DMS114 treated with DMSO at 0.1 percent for 48 hours (cell line): ENCODE measurements at regions not wholly inside any gene's neighbourhood (a gene's known extent, or its start where the extent isn't known, plus 50 kb on each side); places are given as distances from the start of the nearest gene placed in this dataset.

ENCODE experiments used
- DNase-seq: peaks from one replicate; lab custom pipeline; 2025; ENCODE audit not compliant: unreplicated experiment; lab: John Stamatoyannopoulos, UW

- DNase-seq: no peak
These were observed 619.1 kb upstream of the ANKRD30A start for GRCh38 chr10:36506261-36506660.

GRCh38 chr10:36504758-36505157, 620.6 kb upstream of the ANKRD30A start:
- DNase-seq: no peak

DNA sequence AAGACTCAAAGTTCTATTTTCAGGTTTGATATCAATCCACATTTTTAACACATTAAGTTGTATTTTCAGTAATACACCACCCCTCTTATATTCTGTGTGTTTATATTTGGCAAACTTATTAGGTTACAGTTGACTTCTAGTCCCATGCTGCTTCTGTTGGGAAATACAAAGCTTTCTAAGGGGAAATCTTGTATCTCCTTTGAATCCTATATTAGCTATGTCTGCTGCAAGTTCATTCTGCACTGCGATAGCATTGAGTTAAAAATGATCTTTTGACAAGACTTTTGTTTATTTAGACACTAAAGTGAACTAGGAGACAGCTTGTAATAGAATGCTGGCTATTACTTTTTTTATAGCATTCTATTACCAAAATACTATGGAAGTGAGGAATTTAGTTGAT, 625.1 kb upstream of the ANKRD30A start:
- peak; percentile 80 for DNase-seq

GRCh38 chr10:36499693-36500092, 625.7 kb upstream of the ANKRD30A start:
- DNase-seq: no peak

DNA sequence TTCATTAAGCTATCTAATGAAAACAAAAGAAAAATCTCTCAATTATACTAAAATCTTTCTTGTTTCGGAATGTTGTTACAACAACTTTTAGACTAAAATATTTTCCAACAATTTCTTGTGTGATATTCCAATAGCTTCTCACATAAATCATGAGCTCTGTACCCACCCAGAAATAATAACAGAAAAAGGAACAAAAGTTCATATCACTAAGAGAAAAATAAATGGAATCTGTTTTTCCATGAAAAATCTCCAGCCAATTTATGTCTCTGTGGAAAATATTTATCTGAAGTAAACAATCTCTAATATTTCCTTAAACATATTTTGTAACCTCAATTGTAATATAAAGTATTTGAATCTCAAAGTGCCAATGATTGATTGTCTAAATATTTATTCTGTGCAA, 628.6 kb upstream of the ANKRD30A start:
- DNase-seq: no peak

DNA sequence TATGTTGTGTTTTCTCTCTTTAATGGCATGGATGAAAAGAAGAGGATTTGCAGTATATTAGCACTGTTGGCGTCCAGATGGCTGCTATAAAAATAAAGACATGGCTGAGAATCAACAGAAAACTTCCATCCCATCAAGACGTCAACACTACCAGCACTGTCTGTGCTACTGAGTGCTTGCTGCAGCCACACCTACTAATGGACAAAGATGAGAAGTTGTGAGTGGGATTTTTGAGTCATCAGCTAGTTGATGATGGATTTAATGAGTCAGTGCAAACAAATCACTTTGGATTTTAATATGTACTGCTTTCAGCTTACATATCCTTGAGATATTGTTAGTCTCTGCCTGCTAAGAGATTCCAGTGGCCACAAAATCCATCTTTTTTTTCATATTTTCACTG, 631.0 kb upstream of the ANKRD30A start:
- DNase-seq: no peak

DNA sequence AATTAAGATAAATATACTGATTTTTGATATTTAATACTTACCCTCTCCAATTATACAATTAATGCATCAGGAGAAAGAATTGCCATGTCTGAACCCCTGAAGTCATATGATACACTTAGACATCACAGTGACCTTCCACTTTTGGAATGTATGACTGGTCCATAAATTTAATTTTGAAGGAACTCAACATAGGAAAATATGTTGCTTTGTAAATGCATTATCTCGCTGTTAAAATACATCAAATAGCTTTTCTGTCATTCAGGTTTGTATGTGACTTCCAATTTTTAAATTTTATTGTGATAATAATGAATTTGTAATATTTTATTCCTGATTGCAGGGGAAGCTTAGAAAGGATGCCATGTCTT, 631.9 kb upstream of the ANKRD30A start:
- DNase-seq: no peak

- no peak for DNase-seq
These were observed 632.5 kb upstream of the ANKRD30A start for GRCh38 chr10:36492590-36493515.

- DNase-seq: no peak
These were observed 633.5 kb upstream of the ANKRD30A start for GRCh38 chr10:36491926-36492325.

GRCh38 chr10:36489611-36490228, 635.7 kb upstream of the ANKRD30A start:
- DNase-seq: no peak

GRCh38 chr10:36489181-36489580, 636.2 kb upstream of the ANKRD30A start:
- DNase-seq: no peak

DNA sequence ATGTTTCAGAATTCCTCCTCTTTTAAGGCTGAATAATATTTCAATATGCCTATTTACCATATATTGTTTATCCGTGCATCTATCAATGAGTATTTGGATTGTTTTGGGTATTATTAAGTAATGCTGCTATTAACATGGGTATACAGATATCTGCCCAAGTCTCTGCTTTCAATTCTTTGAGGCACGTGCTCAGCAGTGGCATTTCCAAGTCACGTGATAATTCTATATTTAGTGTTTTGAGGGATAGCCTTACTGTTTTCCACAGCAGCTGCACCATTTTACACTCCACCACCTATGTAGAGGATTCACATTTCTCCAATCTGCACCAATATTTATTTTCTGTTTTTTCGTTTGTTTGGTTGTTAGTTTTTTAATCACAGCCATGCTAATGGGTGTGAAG, 636.8 kb upstream of the ANKRD30A start:
- DNase-seq: no peak

DNA sequence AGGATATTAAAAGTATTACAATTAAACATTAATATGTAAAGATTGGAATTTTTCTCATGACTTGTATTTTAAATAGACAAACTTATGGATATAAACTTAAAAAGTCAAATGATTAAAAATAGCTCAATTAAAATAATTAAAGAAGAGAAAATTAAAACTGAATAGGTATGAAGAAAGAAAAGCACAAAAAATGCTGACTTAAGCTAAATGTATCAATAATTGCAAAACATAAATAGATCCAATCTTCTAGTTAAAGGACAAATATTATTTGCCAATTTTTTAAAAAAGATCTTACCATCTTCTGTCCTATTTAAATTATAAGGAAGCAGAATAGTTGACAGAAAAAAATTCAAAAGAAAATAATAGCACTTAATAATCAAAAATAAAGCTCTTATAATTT, 646.3 kb upstream of the ANKRD30A start:
- DNase-seq: no peak

- DNase-seq: no peak
These were observed 649.0 kb upstream of the ANKRD30A start for GRCh38 chr10:36476399-36476798.

- no peak for DNase-seq
These were observed 649.7 kb upstream of the ANKRD30A start for GRCh38 chr10:36475746-36476145.

DNA sequence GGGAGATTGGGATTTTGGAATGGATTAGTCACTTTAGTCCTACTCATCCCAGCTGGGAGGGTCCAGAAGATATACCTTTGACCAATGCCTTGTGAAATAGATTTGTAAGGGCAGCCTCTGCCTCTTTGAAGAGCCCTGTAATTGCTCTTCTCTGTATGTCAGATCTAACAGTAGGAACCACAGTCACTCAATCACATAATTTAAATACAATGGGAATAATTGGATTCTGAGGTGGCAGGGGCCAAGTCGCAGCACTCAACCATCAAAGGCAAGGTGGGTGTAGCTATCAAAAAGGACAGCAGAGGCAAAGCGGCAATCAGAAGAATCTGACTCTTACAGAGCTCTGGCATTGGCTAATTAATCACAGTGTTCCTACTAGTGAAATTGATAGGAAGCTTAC, 650.9 kb upstream of the ANKRD30A start:
- DNase-seq: no peak

- no peak for DNase-seq
These were observed 652.3 kb upstream of the ANKRD30A start for GRCh38 chr10:36473122-36473521.

- DNase-seq: no peak
These were observed 655.8 kb upstream of the ANKRD30A start for GRCh38 chr10:36469585-36469984.

GRCh38 chr10:36468620-36469019, 656.8 kb upstream of the ANKRD30A start:
- no peak for DNase-seq

DNA sequence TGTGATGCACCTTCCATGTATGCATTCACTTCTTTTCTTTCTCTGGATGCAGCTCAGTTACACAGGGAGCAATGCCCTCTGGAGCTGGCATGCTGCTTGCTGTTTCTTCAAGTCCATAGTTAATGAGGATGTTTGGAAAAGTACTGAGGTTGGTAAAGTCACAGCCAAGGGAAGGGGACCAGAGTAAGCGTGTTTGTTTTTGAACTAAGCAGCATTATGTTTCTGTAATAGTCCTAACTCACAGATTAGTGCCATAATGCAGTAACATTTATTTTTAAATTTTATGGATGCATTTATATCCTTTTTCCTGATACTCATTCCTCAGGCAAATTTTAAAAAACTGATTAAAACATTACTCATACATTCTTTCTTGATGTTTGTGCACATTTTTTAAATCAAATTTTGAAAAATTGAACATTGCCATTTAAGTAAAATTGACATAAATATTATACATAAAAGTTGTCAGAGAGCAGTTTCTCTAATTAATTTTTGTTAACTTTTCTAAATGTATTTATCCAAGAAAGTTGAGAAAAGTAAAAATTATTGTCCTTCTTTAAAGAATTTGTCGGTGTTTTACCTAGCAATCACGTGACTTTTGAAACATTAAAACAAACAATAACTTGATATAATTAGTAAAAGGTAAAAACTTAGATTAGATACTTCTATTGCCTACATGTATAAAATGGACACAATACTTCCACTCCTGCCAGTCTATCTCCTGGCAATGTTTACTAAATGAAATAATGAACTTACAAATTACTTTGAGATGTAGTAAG, 659.6 kb upstream of the ANKRD30A start:
- DNase-seq: no peak

GRCh38 chr10:36464291-36464690, 661.1 kb upstream of the ANKRD30A start:
- no peak for DNase-seq

GRCh38 chr10:36463390-36463789, 662.0 kb upstream of the ANKRD30A start:
- DNase-seq: no peak
